Vagina (tissue), 2 donors: ENCODE measurements at regions not wholly inside any gene's neighbourhood (a gene's known extent, or its start where the extent isn't known, plus 50 kb on each side); places are given as distances from the start of the nearest gene placed in this dataset.

ENCODE experiments used
- CTCF ChIP-seq, 3 experiments: fragments of 450-650 bp in 2 of 3; fragments of 200-600 bp in 1 of 3; sonication (generic) in 1 of 3; IDR thresholded peaks; one replicate each; pipeline ENCODE4 v1.5.1; 2017 to 2019; ENCODE audit warnings: antibody characterized with exemption in 3 of 3, mild to moderate bottlenecking in 2 of 3, moderate library complexity in 2 of 3
- POLR2A ChIP-seq, 2 donors: fragments of 450-650 bp; IDR thresholded peaks; one replicate each; pipeline ENCODE4 v1.6.1; 2017; ENCODE audit warnings: antibody characterized with exemption in 2 of 2, mild to moderate bottlenecking in 2 of 2, moderate library complexity in 2 of 2
- POLR2AphosphoS5 ChIP-seq, 2 donors: sonication (generic); formaldehyde crosslinking; IDR thresholded peaks; one replicate each; pipeline ENCODE4 v1.9.0; 2017; ENCODE audit warnings: antibody characterized with exemption in 2 of 2, mild to moderate bottlenecking in 2 of 2, low read depth in 1 of 2; ENCODE audit not compliant: insufficient read depth in 1 of 2

GRCh38 chr2:120982598-120982997, 246.9 kb downstream of the GLI2 start:
- no peak for TF ChIP-seq CTCF (IDR thresholded peaks at IDR 0.05)
- no peak for TF ChIP-seq POLR2A (IDR thresholded peaks at IDR 0.05)
- TF ChIP-seq POLR2AphosphoS5 (IDR thresholded peaks at IDR 0.05; ENCODE audit: insufficient read depth in 1 of 2, low read depth in 1 of 2): no peak
